ENCODE measurements at regions not wholly inside any gene's neighbourhood (a gene's known extent, or its start where the extent isn't known, plus 50 kb on each side); places are given as distances from the start of the nearest gene placed in this dataset.

GRCh38 chr22:48362721-48363404 is 1464.8 kb downstream of the BRD1 start:
- no peak for ATAC-seq

GRCh38 chr22:48361099-48361639 is 1466.5 kb downstream of the BRD1 start:
- no peak for ATAC-seq

DNA sequence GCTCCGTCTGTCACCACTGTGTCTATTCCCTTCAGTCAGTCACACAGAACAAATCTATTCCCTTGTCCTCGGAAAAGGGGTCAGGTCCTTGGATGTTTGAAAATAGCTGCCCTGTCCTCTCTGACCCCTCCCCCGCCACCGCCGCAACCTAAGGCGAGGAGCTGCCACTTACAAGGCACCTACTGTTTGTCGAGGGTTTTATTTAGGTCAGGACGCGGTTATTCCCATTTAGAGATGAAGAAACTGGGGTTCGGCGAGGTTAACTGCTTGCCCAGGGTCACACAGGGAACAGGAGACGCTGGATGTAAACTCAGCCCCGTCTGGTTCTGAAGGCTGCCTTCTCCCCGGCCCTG is 1468.1 kb downstream of the BRD1 start:
- no peak for ATAC-seq

- no peak for ATAC-seq
These were observed 1468.6 kb downstream of the BRD1 start for GRCh38 chr22:48358886-48359612.

- ATAC-seq = no peak
These were observed 1469.7 kb downstream of the BRD1 start for GRCh38 chr22:48357961-48358360.

- ATAC-seq = no peak
These were observed 1470.5 kb downstream of the BRD1 start for GRCh38 chr22:48357196-48357595.

DNA sequence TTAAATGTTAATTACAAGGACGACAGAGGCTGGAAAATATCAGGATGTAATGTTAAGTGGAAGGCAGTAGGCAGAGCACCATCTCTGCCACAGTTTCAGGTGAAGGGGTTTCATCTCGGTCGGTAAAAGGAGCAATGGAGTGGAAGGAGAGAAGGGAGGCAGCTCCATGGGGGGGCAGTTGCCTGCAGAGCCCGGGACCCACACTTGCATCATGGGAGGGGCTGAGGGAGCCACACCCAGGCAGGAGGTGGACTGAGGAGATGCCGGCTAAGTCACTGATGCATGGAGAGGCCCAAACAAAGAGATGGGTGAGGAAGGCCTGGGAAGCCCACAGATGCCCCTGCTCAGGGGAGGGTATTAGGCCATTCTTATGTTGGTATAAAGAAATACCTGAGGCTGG is 1470.9 kb downstream of the BRD1 start:
- no peak for ATAC-seq

DNA sequence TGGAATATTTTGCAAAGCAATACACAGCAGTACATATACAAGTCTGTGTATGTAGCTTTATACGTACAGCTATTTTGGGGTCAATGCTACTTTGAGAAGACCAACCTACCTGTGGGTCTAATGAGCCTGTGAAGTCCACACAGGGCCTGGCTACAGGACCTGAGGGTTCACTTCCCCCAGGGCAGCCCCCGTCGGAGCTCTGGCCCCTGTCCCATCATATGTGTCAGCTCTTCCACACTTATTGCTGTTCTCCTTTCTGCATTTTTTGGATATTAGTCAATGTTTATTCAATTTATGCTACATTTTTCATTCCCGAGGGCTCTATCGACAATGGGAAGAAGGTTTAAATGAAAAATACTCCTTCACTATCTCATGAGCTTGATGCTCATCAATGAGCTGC is 1473.6 kb downstream of the BRD1 start:
- no peak for ATAC-seq

- ATAC-seq = no peak
These were observed 1474.3 kb downstream of the BRD1 start for GRCh38 chr22:48353116-48353947.

DNA sequence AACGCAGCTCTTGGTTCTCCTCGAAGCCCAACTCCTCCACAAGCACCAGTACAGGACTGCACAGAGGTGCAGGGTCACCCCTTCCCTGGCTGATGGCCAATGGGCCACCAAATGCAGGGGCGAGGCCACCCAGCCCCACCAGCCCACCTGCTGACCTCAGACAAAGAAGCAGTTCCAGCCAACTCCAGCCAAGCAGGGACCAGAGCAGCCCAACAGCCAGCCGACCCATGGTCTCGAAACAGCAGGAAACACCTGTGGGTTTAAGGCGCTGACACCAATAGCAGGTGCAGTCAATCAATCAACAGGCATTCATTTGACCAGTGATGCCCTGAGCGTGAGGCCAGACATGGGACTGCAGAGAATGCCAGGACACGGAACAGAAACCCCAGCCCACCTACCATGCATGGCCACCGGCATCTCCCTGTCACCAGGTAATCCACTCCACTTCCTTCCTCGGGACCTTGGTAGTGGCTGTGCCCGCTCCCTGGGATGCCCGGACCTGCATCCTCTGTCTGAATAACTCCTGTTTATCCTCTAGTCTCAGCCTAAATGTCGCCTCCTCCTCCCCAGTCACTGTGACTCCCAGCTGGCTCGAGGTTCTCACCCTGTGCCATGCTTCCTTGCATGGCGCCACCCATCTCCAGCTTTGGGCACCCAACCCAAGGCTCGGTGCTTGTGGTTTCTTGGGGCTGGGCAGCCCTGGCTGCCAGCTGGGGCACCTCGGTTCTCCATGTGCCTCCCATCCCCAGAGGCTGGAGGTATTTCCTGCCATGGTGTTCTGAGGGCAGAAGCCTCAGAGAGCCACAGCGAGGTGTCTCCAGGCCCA is 1475.4 kb downstream of the BRD1 start:
- ATAC-seq = no peak

GRCh38 chr22:48351376-48352085 is 1476.1 kb downstream of the BRD1 start:
- ATAC-seq = no peak

DNA sequence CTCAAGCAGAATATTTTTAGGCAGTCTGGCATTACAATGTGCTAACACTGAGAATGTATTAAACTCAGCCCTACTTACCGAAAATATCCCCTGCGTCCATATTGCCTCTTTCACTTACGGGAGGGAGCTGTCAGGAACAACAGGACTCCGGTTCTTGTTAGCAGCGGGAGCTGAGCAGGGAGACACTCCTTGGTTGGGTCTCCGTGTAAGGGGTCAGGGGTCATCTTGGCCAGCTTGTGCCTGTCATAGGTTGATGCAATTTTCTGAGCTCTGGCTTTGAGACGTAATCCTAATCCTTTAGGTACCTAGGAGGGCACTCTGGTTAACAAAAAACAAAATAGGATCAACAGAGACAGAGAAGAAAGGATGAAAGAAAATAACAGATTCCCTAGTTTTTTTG is 1477.2 kb downstream of the BRD1 start:
- no peak for ATAC-seq

DNA sequence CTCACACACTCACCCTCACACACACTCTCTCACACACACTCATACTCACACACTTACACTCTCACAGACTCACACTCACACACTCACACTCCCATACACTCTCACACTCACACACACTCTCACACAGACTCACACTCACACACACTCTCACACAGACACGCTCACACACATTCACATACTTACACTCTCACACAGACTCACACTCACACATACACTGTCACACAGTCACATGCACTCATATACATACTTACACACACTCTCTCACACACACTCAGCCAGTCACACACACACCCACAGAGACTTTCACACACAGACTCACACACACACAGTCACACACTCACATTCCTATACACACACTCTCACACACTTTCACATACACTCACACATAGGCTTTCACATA is 1478.8 kb downstream of the BRD1 start:
- no peak for ATAC-seq

GRCh38 chr22:48347311-48347710 is 1480.4 kb downstream of the BRD1 start:
- ATAC-seq = no peak

GRCh38 chr22:48346911-48347310 is 1480.8 kb downstream of the BRD1 start:
- ATAC-seq = no peak

GRCh38 chr22:48346311-48346710 is 1481.4 kb downstream of the BRD1 start:
- no peak for ATAC-seq

DNA sequence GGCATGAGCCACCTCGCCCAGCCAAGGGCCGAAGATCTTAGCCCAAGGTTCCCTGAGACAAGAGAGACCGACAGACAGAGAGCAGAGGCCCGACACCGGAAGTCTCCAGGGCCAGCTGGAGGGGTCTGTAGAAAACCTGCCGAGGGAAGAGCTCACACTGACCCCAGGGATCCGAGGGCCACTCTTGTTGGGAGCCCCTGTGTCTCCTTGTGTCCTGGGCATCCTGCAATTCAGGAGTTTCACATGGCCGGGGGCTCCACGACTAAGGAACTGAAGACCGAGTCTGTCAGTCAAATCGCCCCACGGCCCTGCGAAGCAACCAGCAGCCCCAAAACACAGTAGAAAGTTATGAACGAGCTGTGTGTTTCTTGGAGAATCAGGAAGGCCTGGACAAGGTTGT is 1482.0 kb downstream of the BRD1 start:
- ATAC-seq = no peak

GRCh38 chr22:48343461-48343860 is 1484.2 kb downstream of the BRD1 start:
- ATAC-seq = no peak

DNA sequence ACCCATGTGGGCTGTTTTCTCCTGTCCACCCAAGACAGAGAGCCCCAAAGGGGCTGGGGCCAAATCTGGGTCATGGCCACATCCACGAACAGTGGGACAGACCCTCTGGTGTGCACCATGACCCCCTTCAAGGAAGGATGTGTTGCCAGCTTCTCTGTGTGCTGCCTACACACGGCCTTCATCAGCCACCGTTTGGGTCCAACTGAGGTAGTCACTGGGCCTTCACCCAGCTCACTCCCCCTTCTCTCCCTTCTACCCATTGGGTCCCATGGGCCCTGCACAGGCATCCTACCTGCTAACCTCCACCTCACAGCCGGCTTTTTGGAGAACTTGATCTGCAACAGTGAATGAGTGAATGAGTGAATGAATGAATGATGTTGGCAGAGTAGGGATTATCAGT is 1484.9 kb downstream of the BRD1 start:
- no peak for ATAC-seq

DNA sequence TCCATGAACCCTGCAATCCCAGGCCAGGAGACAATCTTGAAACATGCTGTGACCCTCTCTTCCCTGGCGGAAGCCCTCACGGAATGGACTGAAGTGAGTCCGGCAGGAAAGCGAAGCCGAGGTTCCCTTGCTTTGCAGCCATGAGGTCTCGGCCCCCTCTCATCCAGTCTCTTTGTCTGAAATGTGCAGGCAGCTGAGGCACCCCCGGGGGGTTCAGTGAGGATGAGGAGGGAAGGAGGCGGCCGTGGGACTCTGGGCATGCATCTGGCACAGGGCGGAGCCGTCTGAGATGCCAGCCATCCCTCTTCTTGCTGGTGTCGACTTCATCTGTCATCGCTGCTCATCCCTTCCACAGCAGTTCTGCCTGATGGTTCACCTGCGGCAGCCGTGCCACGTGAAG is 1485.7 kb downstream of the BRD1 start:
- ATAC-seq = no peak

- no peak for ATAC-seq
These were observed 1486.7 kb downstream of the BRD1 start for GRCh38 chr22:48340727-48341709.

All from activated CD4-positive, CD25-positive, alpha-beta regulatory T cell treated with anti-CD3 and anti-CD28 coated beads, Interleukin-2, amount 50 U/mL, for 24 hours (primary cell).